KOPT-K1 (cell line): ENCODE measurements at regions not wholly inside any gene's neighbourhood (a gene's known extent, or its start where the extent isn't known, plus 50 kb on each side); places are given as distances from the start of the nearest gene placed in this dataset.

Source experiments
- H3K27ac ChIP-seq: fragments of 200-600 bp; sonication (generic); 2 replicates; pipeline ENCODE4 v1.5.1; 2016; ENCODE audit warnings: antibody characterized with exemption, mild to moderate bottlenecking, low read depth, low read length; ENCODE audit not compliant: poor library complexity, severe bottlenecking
- H3K36me3 ChIP-seq: fragments of 200-600 bp; sonication (generic); 2 replicates; pipeline ENCODE4 v1.5.1; 2017; ENCODE audit warnings: antibody characterized with exemption, mild to moderate bottlenecking, low read length, moderate library complexity; ENCODE audit not compliant: insufficient read depth
- H3K9me3 ChIP-seq: fragments of 200-600 bp; sonication (generic); 2 replicates; pipeline ENCODE4 v1.5.1; 2017; ENCODE audit warnings: antibody characterized with exemption, low read length, mild to moderate bottlenecking; ENCODE audit not compliant: insufficient read depth, poor library complexity, severe bottlenecking

- no peaks in the 10 kb centered on the region for H3K9me3 ChIP-seq
- H3K27ac ChIP-seq: no peak overlapping the region
- peaks cover 59% of the 10 kb centered on the region for H3K36me3 ChIP-seq
These were observed 106.5 kb downstream of the CDH26 start for GRCh38 chr20:60064554-60065196.

- Histone ChIP-seq H3K36me3 (peaks cover 66% of the 10 kb centered on the region), H3K27ac (no peak overlapping the region), H3K9me3 (no peaks in the 10 kb centered on the region)
These were observed 107.7 kb downstream of the CDH26 start for GRCh38 chr20:60065741-60066437.

- peaks cover 71% of the 10 kb centered on the region for H3K36me3 ChIP-seq
- no peak overlapping the region for H3K27ac ChIP-seq
- H3K9me3 ChIP-seq: no peaks in the 10 kb centered on the region
These were observed 108.2 kb downstream of the CDH26 start for GRCh38 chr20:60066438-60066823.

GRCh38 chr20:60068509-60068908 lies 110.3 kb downstream of the CDH26 start:
- H3K27ac ChIP-seq: no peak overlapping the region
- H3K36me3 ChIP-seq: peaks cover 79% of the 10 kb centered on the region
- H3K9me3 ChIP-seq: peaks cover 13% of the 10 kb centered on the region

GRCh38 chr20:60069656-60070055 lies 111.4 kb downstream of the CDH26 start:
- Histone ChIP-seq H3K27ac (no peak overlapping the region), H3K36me3 (peaks cover 71% of the 10 kb centered on the region), H3K9me3 (peaks cover 13% of the 10 kb centered on the region)

GRCh38 chr20:60070791-60071190 lies 112.6 kb downstream of the CDH26 start:
- peaks cover 13% of the 10 kb centered on the region for H3K9me3 ChIP-seq
- peaks cover 59% of the 10 kb centered on the region for H3K36me3 ChIP-seq
- H3K27ac ChIP-seq: no peak overlapping the region

GRCh38 chr20:60071965-60072364 lies 113.7 kb downstream of the CDH26 start:
- Histone ChIP-seq H3K27ac (no peak overlapping the region), H3K9me3 (peaks cover 13% of the 10 kb centered on the region), H3K36me3 (peaks cover 50% of the 10 kb centered on the region)

- Histone ChIP-seq H3K9me3 (peaks cover 13% of the 10 kb centered on the region), H3K27ac (no peak overlapping the region), H3K36me3 (peaks cover 41% of the 10 kb centered on the region)
These were observed 114.9 kb downstream of the CDH26 start for GRCh38 chr20:60073086-60073485.

- Histone ChIP-seq H3K9me3 (peaks cover 13% of the 10 kb centered on the region), H3K27ac (no peak overlapping the region), H3K36me3 (peaks cover 36% of the 10 kb centered on the region)
These were observed 115.3 kb downstream of the CDH26 start for GRCh38 chr20:60073504-60073903.

- Histone ChIP-seq H3K27ac (no peak overlapping the region), H3K36me3 (peaks cover 29% of the 10 kb centered on the region), H3K9me3 (peaks cover 13% of the 10 kb centered on the region)
These were observed 116.1 kb downstream of the CDH26 start for GRCh38 chr20:60074276-60074675.

- Histone ChIP-seq H3K36me3 (no peaks in the 10 kb centered on the region), H3K27ac (peak overlapping the region; percentile 34), H3K9me3 (no peaks in the 10 kb centered on the region)
These were observed 120.4 kb downstream of the CDH26 start for GRCh38 chr20:60078351-60079250.

- H3K36me3 ChIP-seq: no peaks in the 10 kb centered on the region
These were observed 122.2 kb downstream of the CDH26 start for GRCh38 chr20:60080401-60080800.

GRCh38 chr20:60085551-60086132 lies 127.4 kb downstream of the CDH26 start:
- no peaks in the 10 kb centered on the region for H3K36me3 ChIP-seq
- H3K9me3 ChIP-seq: no peaks in the 10 kb centered on the region
- peak overlapping the region; percentile 97 for H3K27ac ChIP-seq

More at GRCh38 chr20:60080401-60080800, 122.2 kb downstream of the CDH26 start:
- H3K9me3 ChIP-seq: no peaks in the 10 kb centered on the region
- no peak overlapping the region for H3K27ac ChIP-seq

- no peaks in the 10 kb centered on the region for H3K36me3 ChIP-seq
- H3K9me3 ChIP-seq: no peaks in the 10 kb centered on the region
- H3K27ac ChIP-seq: peak overlapping the region; percentile 97
These were observed 128.8 kb downstream of the CDH26 start for GRCh38 chr20:60086821-60087562.
